ENCODE measurements at regions not wholly inside any gene's neighbourhood (a gene's known extent, or its start where the extent isn't known, plus 50 kb on each side); places are given as distances from the start of the nearest gene placed in this dataset.

- DNase-seq = no peak
These were observed 53.9 kb upstream of the GALNTL6 start for GRCh38 chr4:171759274-171759673.

GRCh38 chr4:171751538-171751937 is 61.7 kb upstream of the GALNTL6 start:
- DNase-seq = no peak

- DNase-seq = no peak
These were observed 66.8 kb upstream of the GALNTL6 start for GRCh38 chr4:171746418-171746817.

GRCh38 chr4:171742436-171742835 is 70.8 kb upstream of the GALNTL6 start:
- DNase-seq = no peak

- no peak for DNase-seq
These were observed 86.0 kb upstream of the GALNTL6 start for GRCh38 chr4:171727185-171727584.

- no peak for DNase-seq
These were observed 91.3 kb upstream of the GALNTL6 start for GRCh38 chr4:171721937-171722336.

- DNase-seq = no peak
These were observed 93.5 kb upstream of the GALNTL6 start for GRCh38 chr4:171719691-171720090.

GRCh38 chr4:171718665-171719064 is 94.5 kb upstream of the GALNTL6 start:
- DNase-seq = no peak

GRCh38 chr4:171718069-171718468 is 95.1 kb upstream of the GALNTL6 start:
- DNase-seq = no peak

GRCh38 chr4:171717231-171717741 is 95.9 kb upstream of the GALNTL6 start:
- no peak for DNase-seq

GRCh38 chr4:171715973-171716372 is 97.2 kb upstream of the GALNTL6 start:
- no peak for DNase-seq

GRCh38 chr4:171714791-171715454 is 98.3 kb upstream of the GALNTL6 start:
- no peak for DNase-seq

- no peak for DNase-seq
These were observed 102.5 kb upstream of the GALNTL6 start for GRCh38 chr4:171710743-171711142.

GRCh38 chr4:171676555-171677215 is 136.5 kb upstream of the GALNTL6 start:
- DNase-seq = peak; percentile 5

- DNase-seq = no peak
These were observed 138.4 kb upstream of the GALNTL6 start for GRCh38 chr4:171674781-171675180.

GRCh38 chr4:171668403-171668802 is 144.8 kb upstream of the GALNTL6 start:
- DNase-seq = no peak

GRCh38 chr4:171667906-171668305 is 145.3 kb upstream of the GALNTL6 start:
- no peak for DNase-seq

- DNase-seq = no peak
These were observed 162.1 kb upstream of the GALNTL6 start for GRCh38 chr4:171651071-171651470.

GRCh38 chr4:171650543-171650942 is 162.7 kb upstream of the GALNTL6 start:
- no peak for DNase-seq

GRCh38 chr4:171648926-171649325 is 164.3 kb upstream of the GALNTL6 start:
- no peak for DNase-seq

- DNase-seq = no peak
These were observed 166.2 kb upstream of the GALNTL6 start for GRCh38 chr4:171646984-171647383.

GRCh38 chr4:171644430-171645057 is 168.7 kb upstream of the GALNTL6 start:
- DNase-seq = no peak

- DNase-seq = no peak
These were observed 173.7 kb upstream of the GALNTL6 start for GRCh38 chr4:171639540-171639939.

- DNase-seq = no peak
These were observed 176.6 kb upstream of the GALNTL6 start for GRCh38 chr4:171636606-171637005.
